Neural progenitor cell (in vitro differentiated cells): ENCODE measurements at regions not wholly inside any gene's neighbourhood (a gene's known extent, or its start where the extent isn't known, plus 50 kb on each side); places are given as distances from the start of the nearest gene placed in this dataset.

Experiments
- DNase-seq: peaks from one replicate; pipeline ENCODE4 v3.0.0-alpha.2; 2016; ENCODE audit warnings: low spot score
- H2AFZ ChIP-seq: fragments of 200-600 bp; sonication (generic); replicated peaks from 2 replicates; pipeline ENCODE4 v1.6.1; 2016; ENCODE audit warnings: antibody characterized with exemption
- H3F3A ChIP-seq: fragments of 200-600 bp; sonication (generic); 2 replicates; pipeline ENCODE4 v1.6.1; 2016; ENCODE audit warnings: antibody characterized with exemption, low read depth
- H3K27ac ChIP-seq: fragments of 200-600 bp; sonication (generic); 2 replicates; pipeline ENCODE4 v1.5.1; 2016; ENCODE audit warnings: mild to moderate bottlenecking
- H3K27me3 ChIP-seq: fragments of 200-600 bp; sonication (generic); 2 replicates; pipeline ENCODE4 v1.6.1; 2016; ENCODE audit warnings: mild to moderate bottlenecking, moderate library complexity
- H3K36me3 ChIP-seq: fragments of 200-600 bp; sonication (generic); 2 replicates; pipeline ENCODE4 v1.5.1; 2016
- H3K4me1 ChIP-seq: fragments of 200-600 bp; sonication (generic); 2 replicates; pipeline ENCODE4 v1.6.1; 2016; ENCODE audit warnings: mixed run types
- H3K4me2 ChIP-seq: fragments of 200-600 bp; sonication (generic); 2 replicates; pipeline ENCODE4 v1.6.1; 2016
- H3K4me3 ChIP-seq: fragments of 200-600 bp; sonication (generic); 2 replicates; pipeline ENCODE4 v1.5.1; 2016
- H3K79me2 ChIP-seq: fragments of 200-600 bp; sonication (generic); 2 replicates; pipeline ENCODE4 v1.6.1; 2016; ENCODE audit warnings: low read depth
- H3K9ac ChIP-seq: fragments of 200-600 bp; sonication (generic); 2 replicates; pipeline ENCODE4 v1.6.1; 2016
- H3K9me3 ChIP-seq: fragments of 200-600 bp; sonication (generic); 2 replicates; pipeline ENCODE4 v1.5.1; 2016; ENCODE audit warnings: low read depth
- H4K20me1 ChIP-seq: fragments of 200-600 bp; sonication (generic); 2 replicates; pipeline ENCODE4 v1.6.1; 2016; ENCODE audit warnings: low read depth
- H3K27ac Mint-ChIP-seq: 3 replicates; pipeline ENCODE4 v1.8.0; 2021; ENCODE audit warnings: mixed read lengths
- H3K27me3 Mint-ChIP-seq: 2 replicates; pipeline ENCODE4 v1.8.0; 2022; ENCODE audit warnings: low read depth, mild to moderate bottlenecking, inconsistent platforms, moderate library complexity, mixed read lengths; ENCODE audit not compliant: insufficient read depth
- H3K36me3 Mint-ChIP-seq: 3 replicates; pipeline ENCODE4 v1.8.0; 2021; ENCODE audit warnings: mixed read lengths
- H3K4me1 Mint-ChIP-seq: 3 replicates; pipeline ENCODE4 v1.8.0; 2021; ENCODE audit warnings: mixed read lengths
- H3K4me3 Mint-ChIP-seq: 3 replicates; pipeline ENCODE4 v1.8.0; 2021; ENCODE audit warnings: mild to moderate bottlenecking, moderate library complexity, mixed read lengths
- H3K9me3 Mint-ChIP-seq: 3 replicates; pipeline ENCODE4 v1.8.0; 2020; ENCODE audit warnings: mixed read lengths
- CTCF ChIP-seq: fragments of 200-600 bp; sonication (generic); IDR thresholded peaks from 2 replicates; pipeline ENCODE4 v1.5.1; 2017; ENCODE audit warnings: antibody characterized with exemption, mild to moderate bottlenecking
- EZH2 ChIP-seq: fragments of 200-600 bp; sonication (generic); IDR thresholded peaks from 2 replicates; pipeline ENCODE4 v1.6.1; 2017; ENCODE audit warnings: antibody characterized with exemption, mild to moderate bottlenecking, moderate library complexity
- EZH2phosphoT487 ChIP-seq: fragments of 200-600 bp; sonication (generic); IDR thresholded peaks from 2 replicates; pipeline ENCODE4 v1.6.1; 2017; ENCODE audit warnings: antibody characterized with exemption

- peaks cover 7% of the 10 kb centered on the region for H3K4me1 ChIP-seq
- no peaks in the 10 kb centered on the region for H3K27me3 ChIP-seq
- H4K20me1 ChIP-seq, result no peaks in the 10 kb centered on the region
- Mint-ChIP-seq H3K36me3 (no peaks in the 10 kb centered on the region), H3K9me3 (peaks cover 17% of the 10 kb centered on the region), H3K27me3 (no peaks in the 10 kb centered on the region), H3K4me1 (peaks cover 23% of the 10 kb centered on the region), H3K27ac (no peak overlapping the region), H3K4me3 (no peak overlapping the region)
- no peak overlapping the region for H3K4me2 ChIP-seq
- H3K9ac ChIP-seq, result no peak overlapping the region
- DNase-seq, result no peak
- no peak overlapping the region for H3K27ac ChIP-seq
- no peaks in the 10 kb centered on the region for H3K36me3 ChIP-seq
- H3K79me2 ChIP-seq, result no peaks in the 10 kb centered on the region
- H3K4me3 ChIP-seq, result no peak overlapping the region
- TF ChIP-seq CTCF, result no peak
- TF ChIP-seq EZH2, result no peak
- no peak for TF ChIP-seq EZH2phosphoT487
- H3K9me3 ChIP-seq, result no peaks in the 10 kb centered on the region
- no peak overlapping the region for H2AFZ ChIP-seq
- no peaks in the 10 kb centered on the region for H3F3A ChIP-seq
These were observed 339.0 kb upstream of the KLF3 start for GRCh38 chr4:38324861-38325628.

- no peaks in the 10 kb centered on the region for H3K27me3 ChIP-seq
- no peak overlapping the region for H3K4me2 ChIP-seq
- H3K27ac ChIP-seq, result no peak overlapping the region
- no peaks in the 10 kb centered on the region for H3K79me2 ChIP-seq
- peaks cover 7% of the 10 kb centered on the region for H3K4me1 ChIP-seq
- H3F3A ChIP-seq, result no peaks in the 10 kb centered on the region
- no peak overlapping the region for H3K9ac ChIP-seq
- no peaks in the 10 kb centered on the region for H4K20me1 ChIP-seq
- no peaks in the 10 kb centered on the region for H3K36me3 ChIP-seq
- Mint-ChIP-seq H3K36me3 (no peaks in the 10 kb centered on the region), H3K27ac (peak overlapping the region; percentile 30), H3K4me1 (peaks cover 20% of the 10 kb centered on the region), H3K27me3 (no peaks in the 10 kb centered on the region), H3K9me3 (peaks cover 17% of the 10 kb centered on the region), H3K4me3 (no peak overlapping the region)
- no peak overlapping the region for H2AFZ ChIP-seq
- no peak overlapping the region for H3K4me3 ChIP-seq
- TF ChIP-seq CTCF (no peak), EZH2 (no peak), EZH2phosphoT487 (no peak)
- H3K9me3 ChIP-seq, result no peaks in the 10 kb centered on the region
- no peak for DNase-seq
These were observed 338.4 kb upstream of the KLF3 start for GRCh38 chr4:38325629-38325913.

GRCh38 chr4:38326499-38326898 is 337.5 kb upstream of the KLF3 start:
- no peak overlapping the region for H3K4me2 ChIP-seq
- H3K9ac ChIP-seq, result no peak overlapping the region
- H3K9me3 Mint-ChIP-seq, result peaks cover 17% of the 10 kb centered on the region
- H3K36me3 Mint-ChIP-seq, result no peaks in the 10 kb centered on the region
- H2AFZ ChIP-seq, result no peak overlapping the region
- no peaks in the 10 kb centered on the region for H4K20me1 ChIP-seq
- no peak overlapping the region for H3K4me3 Mint-ChIP-seq
- H3K4me1 ChIP-seq, result peaks cover 7% of the 10 kb centered on the region
- H3F3A ChIP-seq, result no peaks in the 10 kb centered on the region
- no peaks in the 10 kb centered on the region for H3K79me2 ChIP-seq
- H3K9me3 ChIP-seq, result no peaks in the 10 kb centered on the region
- H3K36me3 ChIP-seq, result no peaks in the 10 kb centered on the region
- no peak for DNase-seq
- no peak overlapping the region for H3K27ac Mint-ChIP-seq
- H3K27me3 ChIP-seq, result no peaks in the 10 kb centered on the region
- peaks cover 25% of the 10 kb centered on the region for H3K4me1 Mint-ChIP-seq
- H3K4me3 ChIP-seq, result no peak overlapping the region
- no peak overlapping the region for H3K27ac ChIP-seq
- no peaks in the 10 kb centered on the region for H3K27me3 Mint-ChIP-seq
- TF ChIP-seq EZH2phosphoT487, result no peak
- no peak for TF ChIP-seq CTCF
- no peak for TF ChIP-seq EZH2
